Breast epithelium (tissue), 3 donors: ENCODE measurements at regions not wholly inside any gene's neighbourhood (a gene's known extent, or its start where the extent isn't known, plus 50 kb on each side); places are given as distances from the start of the nearest gene placed in this dataset.

Experiments used
- POLR2A ChIP-seq: fragments of 450-650 bp; IDR thresholded peaks from one replicate; pipeline ENCODE4 v1.6.1; 2016; ENCODE audit warnings: antibody characterized with exemption, mild to moderate bottlenecking, moderate library complexity
- POLR2AphosphoS5 ChIP-seq, 3 donors: sonication (generic); formaldehyde crosslinking; IDR thresholded peaks; one replicate each; pipeline ENCODE4 v1.6.1; 2017; ENCODE audit warnings: antibody characterized with exemption in 3 of 3
- TF ChIP-seq, protein P1 (sequence below), 3 donors: fragments of 450-650 bp; IDR thresholded peaks; one replicate each; pipeline ENCODE4 v1.5.1; 2016 to 2017; ENCODE audit warnings: antibody characterized with exemption in 3 of 3, mild to moderate bottlenecking in 3 of 3, moderate library complexity in 3 of 3

DNA sequence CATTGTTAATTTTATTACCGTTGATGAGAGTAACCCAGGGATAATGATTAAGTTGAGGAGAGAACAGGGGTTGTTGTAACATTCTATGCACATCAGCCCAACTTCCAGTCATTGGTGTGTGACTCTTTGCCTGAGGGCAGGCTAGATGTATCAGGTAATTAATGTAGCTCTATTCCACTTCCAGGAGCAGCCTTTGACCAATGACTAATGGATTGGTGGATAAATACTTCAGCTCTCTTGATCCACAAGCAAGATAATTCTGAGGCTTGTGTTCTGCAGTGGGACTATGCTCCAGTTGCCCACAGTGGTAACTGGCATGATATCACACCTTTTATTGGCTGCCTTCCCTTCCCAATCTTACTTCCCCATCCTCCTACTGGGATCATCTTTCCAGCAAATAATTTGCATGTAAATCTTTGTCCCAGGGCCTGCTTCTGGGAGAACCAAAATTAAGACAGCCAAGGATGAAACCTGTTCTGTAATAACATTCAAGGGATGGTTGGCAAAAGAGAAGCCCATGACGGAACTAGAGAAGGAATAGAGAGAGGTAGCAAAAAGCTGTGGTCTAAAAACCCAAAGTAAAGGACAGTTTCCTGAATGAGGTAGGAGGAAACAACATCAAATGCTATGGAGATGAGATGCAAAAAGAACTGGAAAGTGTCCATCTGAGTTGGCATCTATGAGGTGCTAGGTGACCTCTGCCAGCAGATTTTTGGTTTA, 241.4 kb upstream of the RPS6KA3 start:
- TF ChIP-seq, protein P1, sequence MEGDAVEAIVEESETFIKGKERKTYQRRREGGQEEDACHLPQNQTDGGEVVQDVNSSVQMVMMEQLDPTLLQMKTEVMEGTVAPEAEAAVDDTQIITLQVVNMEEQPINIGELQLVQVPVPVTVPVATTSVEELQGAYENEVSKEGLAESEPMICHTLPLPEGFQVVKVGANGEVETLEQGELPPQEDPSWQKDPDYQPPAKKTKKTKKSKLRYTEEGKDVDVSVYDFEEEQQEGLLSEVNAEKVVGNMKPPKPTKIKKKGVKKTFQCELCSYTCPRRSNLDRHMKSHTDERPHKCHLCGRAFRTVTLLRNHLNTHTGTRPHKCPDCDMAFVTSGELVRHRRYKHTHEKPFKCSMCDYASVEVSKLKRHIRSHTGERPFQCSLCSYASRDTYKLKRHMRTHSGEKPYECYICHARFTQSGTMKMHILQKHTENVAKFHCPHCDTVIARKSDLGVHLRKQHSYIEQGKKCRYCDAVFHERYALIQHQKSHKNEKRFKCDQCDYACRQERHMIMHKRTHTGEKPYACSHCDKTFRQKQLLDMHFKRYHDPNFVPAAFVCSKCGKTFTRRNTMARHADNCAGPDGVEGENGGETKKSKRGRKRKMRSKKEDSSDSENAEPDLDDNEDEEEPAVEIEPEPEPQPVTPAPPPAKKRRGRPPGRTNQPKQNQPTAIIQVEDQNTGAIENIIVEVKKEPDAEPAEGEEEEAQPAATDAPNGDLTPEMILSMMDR (IDR thresholded peaks at IDR 0.05), result no peak
- no peak for TF ChIP-seq POLR2A
- TF ChIP-seq POLR2AphosphoS5 (IDR thresholded peaks at IDR 0.05), result no peak
